ENCODE measurements at regions not wholly inside any gene's neighbourhood (a gene's known extent, or its start where the extent isn't known, plus 50 kb on each side); places are given as distances from the start of the nearest gene placed in this dataset.

- no peak for DNase-seq (ENCODE audit: extremely low read depth in 1 of 11, low read depth in 9 of 11, low spot score in 4 of 11)
Observed at GRCh38 chr3:18135060-18135814, 289.9 kb downstream of the SATB1 start.

- DNase-seq (ENCODE audit: extremely low read depth in 1 of 11, low read depth in 9 of 11, low spot score in 4 of 11), result no peak
Observed at GRCh38 chr3:18134386-18135059, 290.6 kb downstream of the SATB1 start.

- no peak for DNase-seq (ENCODE audit: extremely low read depth in 1 of 11, low read depth in 9 of 11, low spot score in 4 of 11)
Observed at GRCh38 chr3:18132991-18133390, 292.1 kb downstream of the SATB1 start.

- no peak for DNase-seq (ENCODE audit: extremely low read depth in 1 of 11, low read depth in 9 of 11, low spot score in 4 of 11)
Observed at GRCh38 chr3:18127859-18128681, 297.1 kb downstream of the SATB1 start.

- no peak for DNase-seq (ENCODE audit: extremely low read depth in 1 of 11, low read depth in 9 of 11, low spot score in 4 of 11)
Observed at GRCh38 chr3:18127174-18127858, 297.8 kb downstream of the SATB1 start.

- no peak for DNase-seq (ENCODE audit: extremely low read depth in 1 of 11, low read depth in 9 of 11, low spot score in 4 of 11)
Observed at GRCh38 chr3:18126772-18127171, 298.4 kb downstream of the SATB1 start.

- no peak for DNase-seq (ENCODE audit: extremely low read depth in 1 of 11, low read depth in 9 of 11, low spot score in 4 of 11)
Observed at GRCh38 chr3:18124501-18124900, 300.6 kb downstream of the SATB1 start.

GRCh38 chr3:18122264-18122663 lies 302.9 kb downstream of the SATB1 start:
- no peak for DNase-seq (ENCODE audit: extremely low read depth in 1 of 11, low read depth in 9 of 11, low spot score in 4 of 11)

GRCh38 chr3:18121020-18121419 lies 304.1 kb downstream of the SATB1 start:
- DNase-seq (ENCODE audit: extremely low read depth in 1 of 11, low read depth in 9 of 11, low spot score in 4 of 11), result no peak

- DNase-seq (ENCODE audit: extremely low read depth in 1 of 11, low read depth in 9 of 11, low spot score in 4 of 11), result no peak
Observed at GRCh38 chr3:18119866-18120265, 305.3 kb downstream of the SATB1 start.

GRCh38 chr3:18114894-18115293 lies 310.2 kb downstream of the SATB1 start:
- DNase-seq (ENCODE audit: extremely low read depth in 1 of 11, low read depth in 9 of 11, low spot score in 4 of 11), result no peak

- no peak for DNase-seq (ENCODE audit: extremely low read depth in 1 of 11, low read depth in 9 of 11, low spot score in 4 of 11)
Observed at GRCh38 chr3:18113417-18113816, 311.7 kb downstream of the SATB1 start.

GRCh38 chr3:18112674-18113375 lies 312.3 kb downstream of the SATB1 start:
- no peak for DNase-seq (ENCODE audit: extremely low read depth in 1 of 11, low read depth in 9 of 11, low spot score in 4 of 11)

GRCh38 chr3:18111796-18112232 lies 313.3 kb downstream of the SATB1 start:
- peak in 7 of 11 donors; percentile 7 to 27 (median 17) for DNase-seq (ENCODE audit: extremely low read depth in 1 of 11, low read depth in 9 of 11, low spot score in 4 of 11)

GRCh38 chr3:18103591-18103990 lies 321.5 kb downstream of the SATB1 start:
- no peak for DNase-seq (ENCODE audit: extremely low read depth in 1 of 11, low read depth in 9 of 11, low spot score in 4 of 11)

GRCh38 chr3:18100121-18100520 lies 325.0 kb downstream of the SATB1 start:
- DNase-seq (ENCODE audit: extremely low read depth in 1 of 11, low read depth in 9 of 11, low spot score in 4 of 11), result no peak

GRCh38 chr3:18099611-18100010 lies 325.5 kb downstream of the SATB1 start:
- DNase-seq (ENCODE audit: extremely low read depth in 1 of 11, low read depth in 9 of 11, low spot score in 4 of 11), result no peak

GRCh38 chr3:18098960-18099587 lies 326.1 kb downstream of the SATB1 start:
- DNase-seq (ENCODE audit: extremely low read depth in 1 of 11, low read depth in 9 of 11, low spot score in 4 of 11), result no peak
